ENCODE measurements at regions not wholly inside any gene's neighbourhood (a gene's known extent, or its start where the extent isn't known, plus 50 kb on each side); places are given as distances from the start of the nearest gene placed in this dataset.
"Not testable (repeated sequence)": the region's sequence is repeated elsewhere in the genome, so short reads cannot be mapped to it uniquely, and the experiment has no call there.

DNA sequence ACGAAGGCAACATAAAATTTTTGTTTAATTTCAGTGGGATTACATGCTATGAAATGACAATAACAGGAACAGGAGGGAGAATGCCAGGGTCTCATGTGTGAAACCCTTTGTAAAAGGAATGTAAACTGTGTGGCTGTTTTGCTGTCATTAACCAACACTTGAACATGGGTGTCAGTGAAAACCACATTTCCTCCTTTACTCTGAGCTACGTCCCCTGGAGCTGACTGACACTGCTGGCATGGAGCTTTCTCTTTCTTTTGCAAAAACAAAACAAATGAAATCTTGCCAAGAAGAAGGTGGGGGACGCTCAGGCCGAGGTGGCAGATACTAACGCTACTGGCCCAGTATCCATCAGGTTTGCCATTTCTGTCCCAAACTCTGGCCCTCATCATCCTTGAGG lies 121.4 kb downstream of the DMRT2 start:
- Mint-ChIP-seq H3K27me3 (ENCODE audit: low read depth) (no peaks in the 10 kb centered on the region), H3K9me3 (peaks cover 6 to 9% of the 10 kb centered on the region in 2 donors), H3K4me3 (no peak overlapping the region), H3K27ac (no peak overlapping the region), H3K36me3 (ENCODE audit: insufficient read depth in 2 of 2) (no peaks in the 10 kb centered on the region), H3K4me1 (ENCODE audit: low read depth) (peaks cover 7% of the 10 kb centered on the region)
- DNase-seq (no peak), ATAC-seq (replicated peaks in 1 of 2) (no peak)

GRCh38 chr9:1173211-1173610 lies 123.1 kb downstream of the DMRT2 start:
- Mint-ChIP-seq H3K36me3 (ENCODE audit: insufficient read depth in 2 of 2) (no peaks in the 10 kb centered on the region), H3K27ac (no peak overlapping the region), H3K9me3 (peaks cover 6 to 10% of the 10 kb centered on the region in 2 donors), H3K27me3 (ENCODE audit: low read depth) (no peaks in the 10 kb centered on the region), H3K4me1 (ENCODE audit: low read depth) (peaks cover 7% of the 10 kb centered on the region), H3K4me3 (no peak overlapping the region)
- ATAC-seq (replicated peaks in 1 of 2) = no peak
- no peak for DNase-seq

GRCh38 chr9:1173993-1174392 lies 123.8 kb downstream of the DMRT2 start:
- Mint-ChIP-seq H3K4me1 (ENCODE audit: low read depth) (peaks cover 7% of the 10 kb centered on the region), H3K36me3 (ENCODE audit: insufficient read depth in 2 of 2) (no peaks in the 10 kb centered on the region), H3K4me3 (no peak overlapping the region), H3K27ac (no peak overlapping the region), H3K27me3 (ENCODE audit: low read depth) (no peaks in the 10 kb centered on the region), H3K9me3 (peaks cover 7 to 9% of the 10 kb centered on the region in 2 donors)
- no peak for ATAC-seq (replicated peaks in 1 of 2)
- no peak for DNase-seq

DNA sequence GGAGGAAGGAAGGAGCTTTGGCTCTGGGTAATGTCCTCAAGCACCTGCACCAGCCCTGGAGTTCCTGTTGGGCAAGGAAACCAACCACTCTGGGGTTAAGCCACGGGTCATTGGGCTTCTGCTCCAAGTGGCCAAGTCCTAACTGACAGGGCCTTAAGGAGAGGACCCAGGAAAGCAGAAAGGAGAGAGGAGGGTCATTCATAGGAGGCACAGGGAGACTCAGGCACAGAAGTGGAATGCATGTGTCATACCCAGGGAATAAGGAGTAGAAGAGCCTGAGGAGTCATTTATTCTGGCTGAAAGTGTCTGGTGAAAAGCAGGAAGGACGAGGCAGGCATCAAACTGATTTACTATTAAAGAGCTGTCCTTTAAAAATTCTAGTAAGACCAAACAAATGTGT lies 129.2 kb downstream of the DMRT2 start:
- no peaks in the 10 kb centered on the region for H3K36me3 Mint-ChIP-seq (ENCODE audit: insufficient read depth in 2 of 2)
- H3K27me3 Mint-ChIP-seq (ENCODE audit: low read depth) = peaks cover 7% of the 10 kb centered on the region
- no peaks in the 10 kb centered on the region for H3K4me1 Mint-ChIP-seq (ENCODE audit: low read depth)
- peaks cover 5 to 6% of the 10 kb centered on the region in 2 donors for H3K9me3 Mint-ChIP-seq
- ATAC-seq (replicated peaks in 1 of 2) (no peak), DNase-seq (no peak)
- H3K4me3 Mint-ChIP-seq = no peak overlapping the region
- no peak overlapping the region for H3K27ac Mint-ChIP-seq

DNA sequence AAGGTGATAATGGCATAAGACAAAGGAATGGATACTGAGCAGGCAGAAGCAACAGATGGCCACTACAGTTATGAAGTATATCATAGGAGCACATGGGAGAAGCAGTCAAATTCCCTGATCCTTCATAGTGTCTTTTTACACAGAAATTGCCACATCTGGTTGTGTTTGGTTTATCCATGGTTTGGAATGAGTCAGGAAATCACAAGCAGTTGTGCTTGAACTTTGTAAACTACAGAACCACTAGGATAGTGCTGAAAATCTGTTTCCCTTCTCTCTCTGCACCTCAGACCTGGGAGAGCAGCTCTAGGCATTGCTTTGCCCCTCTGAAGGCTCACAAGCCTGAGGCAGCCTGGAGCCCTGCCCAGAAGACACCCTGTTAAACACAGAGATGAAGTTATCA lies 134.0 kb downstream of the DMRT2 start:
- Mint-ChIP-seq H3K4me1 (ENCODE audit: low read depth) (no peaks in the 10 kb centered on the region), H3K27me3 (ENCODE audit: low read depth) (peaks cover 7% of the 10 kb centered on the region), H3K36me3 (ENCODE audit: insufficient read depth in 2 of 2) (peaks cover 1 to 4% of the 10 kb centered on the region in 2 donors), H3K27ac (no peak overlapping the region), H3K9me3 (peaks cover 7 to 8% of the 10 kb centered on the region in 2 donors), H3K4me3 (no peak overlapping the region)
- DNase-seq (no peak), ATAC-seq (replicated peaks in 1 of 2) (no peak)

GRCh38 chr9:1187137-1187536 lies 137.0 kb downstream of the DMRT2 start:
- not testable (repeated sequence) for H3K4me1 Mint-ChIP-seq (ENCODE audit: low read depth); ATAC-seq (replicated peaks in 1 of 2); H3K27me3 Mint-ChIP-seq (ENCODE audit: low read depth); H3K36me3 Mint-ChIP-seq (ENCODE audit: insufficient read depth in 2 of 2); H3K4me3 Mint-ChIP-seq; DNase-seq; H3K27ac Mint-ChIP-seq
- H3K9me3 Mint-ChIP-seq = peaks cover 7 to 11% of the 10 kb centered on the region in 2 donors

- H3K9me3 Mint-ChIP-seq; H3K27me3 Mint-ChIP-seq (ENCODE audit: low read depth); H3K4me1 Mint-ChIP-seq (ENCODE audit: low read depth); H3K4me3 Mint-ChIP-seq; DNase-seq; H3K27ac Mint-ChIP-seq; H3K36me3 Mint-ChIP-seq (ENCODE audit: insufficient read depth in 2 of 2); ATAC-seq (replicated peaks in 1 of 2): not testable (repeated sequence)
Measured at GRCh38 chr9:1195636-1196035, 145.5 kb downstream of the DMRT2 start.

GRCh38 chr9:1198085-1198484 lies 147.9 kb downstream of the DMRT2 start:
- ATAC-seq (replicated peaks in 1 of 2) = no peak
- peaks cover 0 to 5% of the 10 kb centered on the region in 2 donors for H3K9me3 Mint-ChIP-seq
- H3K27ac Mint-ChIP-seq = no peak overlapping the region
- peaks cover 0 to 2% of the 10 kb centered on the region in 2 donors for H3K36me3 Mint-ChIP-seq (ENCODE audit: insufficient read depth in 2 of 2)
- no peak for DNase-seq
- H3K27me3 Mint-ChIP-seq (ENCODE audit: low read depth) = peaks cover 5% of the 10 kb centered on the region
- H3K4me3 Mint-ChIP-seq = no peak overlapping the region
- no peaks in the 10 kb centered on the region for H3K4me1 Mint-ChIP-seq (ENCODE audit: low read depth)

GRCh38 chr9:1200847-1201251 lies 150.7 kb downstream of the DMRT2 start:
- no peaks in the 10 kb centered on the region for H3K4me1 Mint-ChIP-seq (ENCODE audit: low read depth)
- no peak overlapping the region for H3K4me3 Mint-ChIP-seq
- H3K9me3 Mint-ChIP-seq = peaks cover 0 to 3% of the 10 kb centered on the region in 2 donors
- no peak overlapping the region for H3K27ac Mint-ChIP-seq
- no peak for DNase-seq
- H3K36me3 Mint-ChIP-seq (ENCODE audit: insufficient read depth in 2 of 2) = peaks cover 0 to 2% of the 10 kb centered on the region in 2 donors
- peaks cover 5% of the 10 kb centered on the region for H3K27me3 Mint-ChIP-seq (ENCODE audit: low read depth)
- no peak for ATAC-seq (replicated peaks in 1 of 2)

DNA sequence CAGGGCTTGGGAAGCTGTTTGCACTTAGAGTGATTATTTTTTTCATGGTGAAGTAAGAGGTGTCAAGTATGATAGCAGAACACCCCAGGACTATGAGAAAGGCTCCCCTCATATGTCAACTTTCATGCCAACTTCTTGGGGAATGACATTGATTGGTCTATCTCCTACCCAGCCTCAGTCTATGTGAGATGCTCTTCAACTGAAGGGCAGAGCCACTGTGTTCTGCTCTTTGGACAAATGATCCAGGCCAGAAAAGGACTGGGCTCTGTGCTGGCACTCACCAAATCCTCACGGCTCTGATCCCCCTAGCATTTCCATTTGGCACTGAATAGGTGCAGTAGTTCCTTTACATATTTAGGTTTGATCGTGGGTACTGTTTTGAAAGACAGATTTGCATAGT lies 151.1 kb downstream of the DMRT2 start:
- Mint-ChIP-seq H3K36me3 (ENCODE audit: insufficient read depth in 2 of 2) (no peaks in the 10 kb centered on the region), H3K27ac (no peak overlapping the region), H3K4me3 (no peak overlapping the region), H3K9me3 (peaks cover 0 to 1% of the 10 kb centered on the region in 2 donors), H3K27me3 (ENCODE audit: low read depth) (peaks cover 1% of the 10 kb centered on the region), H3K4me1 (ENCODE audit: low read depth) (no peaks in the 10 kb centered on the region)
- DNase-seq (no peak), ATAC-seq (replicated peaks in 1 of 2) (no peak)

- H3K27ac Mint-ChIP-seq = no peak overlapping the region
- no peaks in the 10 kb centered on the region for H3K9me3 Mint-ChIP-seq
- DNase-seq (no peak), ATAC-seq (replicated peaks in 1 of 2) (no peak)
- H3K36me3 Mint-ChIP-seq (ENCODE audit: insufficient read depth in 2 of 2) = no peaks in the 10 kb centered on the region
- no peaks in the 10 kb centered on the region for H3K27me3 Mint-ChIP-seq (ENCODE audit: low read depth)
- no peaks in the 10 kb centered on the region for H3K4me1 Mint-ChIP-seq (ENCODE audit: low read depth)
- no peak overlapping the region for H3K4me3 Mint-ChIP-seq
Measured at GRCh38 chr9:1201901-1202300, 151.7 kb downstream of the DMRT2 start.

- H3K4me1 Mint-ChIP-seq (ENCODE audit: low read depth) = no peaks in the 10 kb centered on the region
Measured at GRCh38 chr9:1202512-1203280, 152.5 kb downstream of the DMRT2 start.

DNA sequence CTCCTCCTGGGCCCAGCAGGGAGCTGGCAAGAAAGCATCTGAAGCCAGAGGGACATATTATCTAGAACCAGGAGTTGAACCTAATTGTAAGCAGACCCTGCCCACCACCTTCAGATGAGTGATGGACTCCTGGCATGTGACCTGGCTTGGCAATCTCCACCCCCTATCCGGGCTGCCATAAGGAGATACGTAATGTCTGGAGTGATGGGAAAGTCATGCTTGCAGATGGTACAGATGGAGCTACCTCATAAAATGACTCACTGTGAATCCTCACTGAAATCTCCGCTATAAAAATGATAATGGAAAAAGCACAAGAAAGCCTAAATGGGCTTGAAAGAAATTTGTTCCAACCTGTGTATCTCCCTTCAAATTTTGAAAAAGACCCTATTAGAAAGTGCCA lies 157.5 kb downstream of the DMRT2 start:
- ATAC-seq (replicated peaks in 1 of 2) = no peak
- H3K27ac Mint-ChIP-seq = no peak overlapping the region
- H3K4me3 Mint-ChIP-seq = no peak overlapping the region
- H3K4me1 Mint-ChIP-seq (ENCODE audit: low read depth) = no peaks in the 10 kb centered on the region
- no peaks in the 10 kb centered on the region for H3K27me3 Mint-ChIP-seq (ENCODE audit: low read depth)
- H3K9me3 Mint-ChIP-seq = no peaks in the 10 kb centered on the region
- no peaks in the 10 kb centered on the region for H3K36me3 Mint-ChIP-seq (ENCODE audit: insufficient read depth in 2 of 2)
- DNase-seq = no peak

More at GRCh38 chr9:1202512-1203280, 152.5 kb downstream of the DMRT2 start:
- Mint-ChIP-seq H3K4me3 (no peak overlapping the region), H3K27ac (no peak overlapping the region), H3K36me3 (ENCODE audit: insufficient read depth in 2 of 2) (no peaks in the 10 kb centered on the region), H3K9me3 (no peaks in the 10 kb centered on the region), H3K27me3 (ENCODE audit: low read depth) (no peaks in the 10 kb centered on the region)
- no peak for ATAC-seq (replicated peaks in 1 of 2)
- DNase-seq = no peak

DNA sequence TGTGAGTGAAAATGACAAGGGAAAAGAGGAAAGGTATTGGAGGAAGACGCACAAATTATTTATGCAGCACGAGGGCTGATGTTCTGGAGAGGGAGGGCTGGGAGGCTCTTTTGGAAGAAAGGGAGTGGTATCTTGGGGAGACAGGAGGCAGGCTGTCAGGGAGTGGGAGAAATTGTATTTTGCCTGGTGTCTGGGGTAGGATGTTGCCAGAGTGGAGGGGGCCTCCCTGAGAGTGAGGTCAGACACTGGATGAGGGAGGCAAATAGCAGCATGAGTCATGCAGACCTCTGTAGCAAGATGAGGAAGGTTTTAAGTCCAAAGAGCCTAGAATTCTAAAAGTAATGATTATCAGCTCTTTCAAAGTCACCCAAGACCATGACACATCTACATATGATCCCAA lies 158.0 kb downstream of the DMRT2 start:
- Mint-ChIP-seq H3K9me3 (no peaks in the 10 kb centered on the region), H3K4me1 (ENCODE audit: low read depth) (no peaks in the 10 kb centered on the region), H3K27ac (no peak overlapping the region), H3K36me3 (ENCODE audit: insufficient read depth in 2 of 2) (no peaks in the 10 kb centered on the region), H3K27me3 (ENCODE audit: low read depth) (no peaks in the 10 kb centered on the region), H3K4me3 (no peak overlapping the region)
- DNase-seq = no peak
- ATAC-seq (replicated peaks in 1 of 2) = no peak

All from activated T-cell treated with anti-CD3 and anti-CD28 coated beads, Interleukin-2, amount 50 U/mL, for 72 hours (primary cell).